ENCODE measurements at regions not wholly inside any gene's neighbourhood (a gene's known extent, or its start where the extent isn't known, plus 50 kb on each side); places are given as distances from the start of the nearest gene placed in this dataset.
A peak's percentile ranks its signal among the peaks of the same experiment; 100 is the strongest.

DNA sequence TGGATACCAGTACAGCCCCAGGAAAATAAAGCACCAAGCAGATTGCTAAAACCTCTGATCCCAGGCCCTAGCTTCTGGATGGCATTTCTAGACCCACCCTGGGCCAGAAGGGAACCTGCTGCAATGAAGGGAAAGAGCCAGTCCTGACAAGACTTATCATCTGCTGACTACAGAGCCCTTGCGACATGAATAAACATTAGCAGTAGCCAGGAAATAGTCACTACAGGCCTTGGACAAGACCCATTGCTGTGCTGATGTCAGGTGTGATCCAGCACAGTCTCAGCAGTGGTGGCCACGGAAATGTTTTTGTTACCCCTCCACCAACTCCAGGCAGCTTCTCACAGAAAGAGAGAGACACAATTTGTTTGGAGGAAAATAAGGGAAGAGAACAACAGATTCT is 399.3 kb downstream of the HAO1 start:
- no peak for DNase-seq

GRCh38 chr20:7571101-7571500 is 369.2 kb downstream of the HAO1 start:
- DNase-seq: no peak

DNA sequence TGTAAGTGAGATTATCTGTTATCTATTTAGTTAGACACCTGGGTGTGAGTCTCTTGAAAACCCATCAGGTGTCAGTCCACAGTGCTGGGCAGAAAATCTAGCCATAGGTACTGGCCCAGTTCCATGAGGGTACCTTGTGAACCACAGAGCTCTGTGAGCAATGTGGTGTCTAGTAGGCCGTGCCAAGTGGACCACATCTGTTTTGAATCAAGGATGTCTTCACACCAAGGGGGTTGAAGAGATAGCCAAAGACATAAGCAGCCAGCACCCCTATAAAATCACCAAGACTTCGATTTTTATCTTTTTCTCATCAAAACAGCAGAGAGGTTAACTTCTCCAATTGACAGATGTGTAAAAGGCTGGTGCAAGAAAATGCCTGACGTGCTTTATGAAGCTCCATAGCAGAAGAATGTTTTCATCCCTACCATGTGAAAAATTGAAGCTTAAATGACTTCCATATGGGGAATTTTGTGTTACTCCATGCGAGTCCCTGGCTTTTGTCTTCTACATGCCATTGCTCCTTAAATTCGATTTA is 368.7 kb downstream of the HAO1 start:
- no peak for DNase-seq

DNA sequence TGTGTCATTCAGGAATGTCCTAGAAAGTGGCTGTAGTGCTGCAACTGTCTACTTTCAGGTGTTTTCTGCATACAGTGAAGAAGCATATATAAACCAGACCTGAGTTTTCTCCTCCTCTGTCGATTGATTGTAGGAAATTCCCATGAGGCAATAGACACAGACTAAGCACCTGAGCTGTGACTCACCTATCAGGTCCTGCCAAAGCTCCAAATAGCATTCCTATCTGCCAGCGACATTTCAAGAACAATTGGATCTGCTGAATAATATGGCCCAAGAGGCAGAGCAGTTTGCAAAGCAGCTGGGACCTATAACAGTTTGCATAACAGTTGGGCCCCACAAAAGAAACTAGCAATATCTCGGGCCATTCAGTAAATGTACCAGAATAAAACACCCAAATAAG is 360.4 kb downstream of the HAO1 start:
- no peak for DNase-seq

GRCh38 chr20:7585126-7585679 is 355.1 kb downstream of the HAO1 start:
- no peak for DNase-seq

GRCh38 chr20:7586481-7586880 is 353.8 kb downstream of the HAO1 start:
- no peak for DNase-seq

DNA sequence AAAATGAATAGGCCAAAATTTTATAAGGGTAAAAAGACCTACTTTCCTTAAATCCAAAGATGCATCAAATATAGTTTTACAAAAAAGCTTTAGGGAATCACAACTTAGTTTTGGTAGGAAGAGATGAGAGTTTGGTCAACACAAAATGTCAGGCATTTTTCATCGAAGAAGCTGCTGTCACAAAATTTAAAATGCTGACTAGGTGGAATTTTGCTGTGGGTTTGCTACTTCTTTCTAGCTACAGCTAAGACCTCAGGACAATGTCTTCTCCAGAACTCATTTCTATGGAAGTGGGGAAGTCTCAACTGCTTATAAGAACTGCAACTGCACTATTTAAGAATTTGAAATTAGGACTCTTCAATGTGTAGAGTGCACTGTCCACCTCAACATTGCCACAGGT is 351.1 kb downstream of the HAO1 start:
- DNase-seq: no peak

- no peak for DNase-seq
These were observed 343.7 kb downstream of the HAO1 start for GRCh38 chr20:7596541-7596940.

DNA sequence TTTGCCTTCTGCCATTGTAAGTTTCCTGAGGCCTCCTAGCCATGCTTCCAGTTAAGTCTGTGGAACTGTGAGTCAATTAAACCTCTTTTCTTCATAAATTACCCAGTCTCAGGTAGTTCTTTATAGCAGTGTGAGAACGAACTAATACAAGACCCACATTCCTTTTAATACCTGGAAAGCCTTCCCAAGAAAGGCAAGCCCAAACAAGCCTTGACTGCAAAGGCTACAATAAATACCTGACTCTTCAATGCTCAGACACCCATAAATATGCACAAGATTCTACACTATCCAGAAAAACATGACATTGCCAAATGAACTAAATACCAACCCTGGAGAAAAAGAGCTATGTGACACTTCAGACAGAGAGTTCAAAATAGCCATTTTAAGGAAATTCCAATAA is 338.8 kb downstream of the HAO1 start:
- no peak for DNase-seq

GRCh38 chr20:7606941-7607340 is 333.3 kb downstream of the HAO1 start:
- no peak for DNase-seq

GRCh38 chr20:7608250-7608649 is 332.0 kb downstream of the HAO1 start:
- peak in 1 of 2 experiments; percentile 17 for DNase-seq

- no peak for DNase-seq
These were observed 331.0 kb downstream of the HAO1 start for GRCh38 chr20:7609251-7609650.

- DNase-seq: no peak
These were observed 329.6 kb downstream of the HAO1 start for GRCh38 chr20:7610681-7611080.

GRCh38 chr20:7617797-7618196 is 322.5 kb downstream of the HAO1 start:
- no peak for DNase-seq

- no peak for DNase-seq
These were observed 317.8 kb downstream of the HAO1 start for GRCh38 chr20:7622399-7622961.

- DNase-seq: no peak
These were observed 315.4 kb downstream of the HAO1 start for GRCh38 chr20:7624886-7625285.

DNA sequence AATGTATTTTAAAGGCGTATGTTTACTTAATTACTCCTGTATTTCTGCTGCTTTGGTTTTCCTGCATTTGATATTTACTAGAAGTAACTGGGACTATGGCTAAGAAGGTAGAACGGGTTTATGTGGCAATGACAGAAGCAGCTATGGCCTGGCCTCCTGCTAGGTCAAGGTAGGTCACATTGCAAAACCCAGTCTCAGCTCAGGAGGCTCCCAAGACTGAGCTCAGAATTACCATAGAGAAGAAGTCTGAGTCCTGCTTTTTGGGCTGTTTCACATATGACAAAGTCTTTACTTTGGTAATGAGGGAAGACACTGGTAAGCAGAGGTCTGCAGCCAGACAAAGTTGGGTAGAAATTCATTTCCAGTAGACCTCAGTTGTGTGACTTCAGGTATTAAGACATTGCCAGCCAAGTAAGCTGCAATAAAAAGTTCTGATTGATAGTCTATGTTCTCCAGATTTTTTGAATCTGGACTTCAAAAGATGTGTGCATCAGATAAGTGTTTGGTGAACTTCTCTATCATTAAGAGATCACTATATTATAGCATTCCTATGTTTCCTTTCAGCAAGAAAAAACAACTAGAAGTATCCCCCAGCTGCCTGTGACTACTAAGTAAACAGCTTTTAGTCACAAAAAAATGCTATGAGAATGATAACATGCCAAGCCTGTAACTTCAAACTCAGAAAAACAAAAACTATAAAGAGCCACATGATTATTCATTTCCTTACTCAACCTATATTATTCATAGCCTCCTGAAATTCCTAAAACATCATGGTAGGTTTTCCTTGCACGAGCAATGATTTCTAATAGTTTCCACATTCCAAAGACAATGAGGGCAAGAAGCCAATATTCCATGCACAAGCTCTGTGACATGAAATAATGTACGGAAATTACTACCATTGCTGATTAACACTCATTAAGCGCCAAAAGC is 312.3 kb downstream of the HAO1 start:
- DNase-seq: no peak

DNA sequence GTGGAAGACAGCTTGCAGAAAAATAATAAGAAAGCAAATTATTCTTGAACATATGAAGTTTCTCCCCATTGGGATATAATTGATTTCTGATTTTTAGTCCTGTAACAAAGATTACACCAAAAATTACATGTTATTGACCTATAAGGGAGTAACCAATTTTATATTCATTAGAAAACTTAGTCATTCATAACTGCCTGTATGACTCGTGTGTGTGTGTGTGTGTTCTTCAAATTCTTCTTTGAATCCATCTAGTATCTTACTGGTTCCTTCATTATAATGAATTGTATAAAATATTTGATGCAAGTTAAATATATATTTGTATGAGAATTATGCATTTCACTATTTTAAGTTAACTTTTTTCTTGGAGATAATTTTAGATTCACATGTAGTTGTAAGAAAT is 310.4 kb downstream of the HAO1 start:
- DNase-seq: no peak

- no peak for DNase-seq
These were observed 303.1 kb downstream of the HAO1 start for GRCh38 chr20:7637184-7637583.

DNA sequence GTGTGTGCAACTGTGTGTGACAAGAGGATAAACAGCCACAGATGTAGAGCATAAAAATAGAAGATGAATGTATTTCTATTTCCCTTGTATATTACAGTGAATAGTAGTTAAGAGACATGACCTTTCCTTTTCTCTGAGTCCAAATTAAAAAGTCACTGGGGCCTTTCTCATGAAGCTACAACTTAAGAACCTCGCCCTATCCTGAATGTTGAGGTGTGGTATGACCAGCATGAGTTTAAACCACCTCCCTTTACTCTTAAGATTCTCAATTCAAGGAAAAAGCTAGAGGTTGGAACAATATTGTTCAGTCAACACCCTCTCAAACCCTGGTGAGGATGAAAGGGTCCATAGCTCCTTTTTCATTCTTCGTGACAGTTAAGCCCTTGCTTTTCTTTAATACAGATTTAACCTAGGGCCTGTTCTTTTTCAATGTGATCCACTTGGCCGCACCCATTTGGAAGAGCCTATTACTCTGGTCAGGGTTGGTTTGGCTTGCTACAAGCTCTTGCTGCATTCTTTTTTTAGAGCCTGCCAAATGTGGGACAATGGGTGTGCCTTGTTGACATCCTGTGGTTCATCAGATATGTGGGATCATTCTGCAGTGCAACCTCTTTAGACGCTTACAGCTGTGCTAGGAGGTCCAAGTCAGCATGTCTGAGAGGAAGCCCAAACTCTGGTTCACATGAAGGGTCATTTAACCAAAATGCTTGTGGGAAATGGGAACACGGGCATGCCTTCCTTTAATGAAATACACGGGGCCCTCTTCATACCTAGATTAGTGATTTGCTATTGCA is 290.0 kb downstream of the HAO1 start:
- no peak for DNase-seq

DNA sequence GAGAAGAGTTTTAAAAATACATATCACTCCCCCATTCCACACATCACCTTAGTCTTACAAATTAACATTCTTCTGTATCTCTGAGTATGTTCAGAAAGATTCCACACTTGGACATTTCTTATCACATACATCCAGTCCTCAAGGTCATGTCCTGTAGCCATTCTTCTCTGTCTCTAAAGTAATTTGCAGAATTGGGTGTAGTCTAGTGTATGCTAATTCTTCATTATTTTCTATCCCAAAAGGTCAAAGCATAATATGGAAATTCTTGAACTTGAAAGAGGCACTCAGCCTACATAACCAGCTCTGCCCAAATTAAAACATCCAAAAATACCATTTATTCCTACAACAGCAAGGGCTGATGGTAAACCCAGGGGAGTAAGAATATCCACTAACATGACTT is 286.0 kb downstream of the HAO1 start:
- no peak for DNase-seq

DNA sequence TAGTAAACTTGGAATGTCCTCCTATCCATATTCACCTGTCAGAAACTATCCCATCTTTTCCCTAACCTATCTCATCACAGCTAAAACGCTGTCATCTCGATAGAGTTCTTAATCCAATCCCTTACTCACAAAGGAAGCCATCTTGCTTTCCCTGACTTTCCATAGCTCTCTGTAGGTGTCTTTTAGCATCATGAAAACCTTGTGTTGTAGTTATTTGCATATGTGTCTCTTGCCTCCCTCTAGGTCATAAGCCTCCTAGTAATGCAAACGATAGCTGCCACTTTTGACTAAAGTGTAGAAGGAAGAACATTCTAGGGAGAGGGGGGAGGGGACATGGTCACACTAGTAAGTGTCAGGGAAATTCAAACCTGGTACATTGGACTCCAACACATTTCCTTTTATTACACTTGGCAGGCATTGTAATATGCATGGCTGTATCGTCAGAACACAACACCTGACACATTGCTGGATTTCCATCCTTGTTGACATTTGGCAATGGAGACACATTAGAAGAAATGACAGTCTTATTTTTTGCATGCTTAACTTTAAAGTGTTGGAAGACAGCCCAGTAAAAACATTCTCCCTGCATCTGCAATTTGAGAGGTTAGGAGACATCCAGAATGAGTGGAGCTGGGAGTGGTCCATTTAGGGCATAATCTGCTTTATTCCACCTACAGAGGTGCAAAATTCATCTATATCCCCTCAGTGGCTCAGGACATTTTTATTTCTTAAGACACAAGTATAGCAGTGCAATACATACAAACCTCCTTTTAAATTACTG is 283.4 kb downstream of the HAO1 start:
- DNase-seq: no peak
